Stimulated activated CD4-positive, alpha-beta T cell treated with anti-CD3 and anti-CD28 coated beads, TNF-alpha, amount 100 ng/mL, for 48 hours (primary cell): ENCODE measurements at regions not wholly inside any gene's neighbourhood (a gene's known extent, or its start where the extent isn't known, plus 50 kb on each side); places are given as distances from the start of the nearest gene placed in this dataset.
"Not testable (repeated sequence)": the region's sequence is repeated elsewhere in the genome, so short reads cannot be mapped to it uniquely, and the experiment has no call there.

Source experiments
- DNase-seq, 3 donors: peaks; one replicate each; pipeline ENCODE4 v3.0.0-alpha.2; 2020; ENCODE audit warnings: low read depth in 3 of 3

GRCh38 chr21:32823296-32823695, 51.7 kb upstream of the PAXBP1 start:
- not testable (repeated sequence) for DNase-seq

GRCh38 chr21:32824950-32825349, 53.4 kb upstream of the PAXBP1 start:
- no peak for DNase-seq

- DNase-seq, result no peak
Measured at GRCh38 chr21:32826329-32827167, 55.0 kb upstream of the PAXBP1 start.

- no peak for DNase-seq
Measured at GRCh38 chr21:32828908-32829307, 57.4 kb upstream of the PAXBP1 start.

DNA sequence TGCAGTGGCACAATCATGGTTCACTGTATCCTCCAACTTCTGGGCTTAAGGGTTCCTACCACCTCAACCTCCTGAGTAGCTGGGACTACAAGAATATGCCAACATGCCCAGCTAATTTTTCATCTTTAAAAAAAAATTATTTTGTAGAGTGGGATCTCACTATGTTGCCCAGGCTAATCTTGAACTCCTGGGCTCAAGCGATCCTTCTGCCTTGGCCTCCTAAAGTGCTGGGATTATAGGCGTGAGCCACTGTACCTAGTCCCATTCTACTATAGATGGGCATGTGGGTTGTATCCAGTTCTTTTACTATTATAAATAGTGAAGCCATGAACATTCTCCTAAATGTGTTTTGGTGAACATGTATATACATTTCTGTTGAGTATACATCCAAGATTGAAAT, 57.9 kb upstream of the PAXBP1 start:
- no peak for DNase-seq

GRCh38 chr21:32831779-32832178, 60.2 kb upstream of the PAXBP1 start:
- DNase-seq, result not testable (repeated sequence)

DNA sequence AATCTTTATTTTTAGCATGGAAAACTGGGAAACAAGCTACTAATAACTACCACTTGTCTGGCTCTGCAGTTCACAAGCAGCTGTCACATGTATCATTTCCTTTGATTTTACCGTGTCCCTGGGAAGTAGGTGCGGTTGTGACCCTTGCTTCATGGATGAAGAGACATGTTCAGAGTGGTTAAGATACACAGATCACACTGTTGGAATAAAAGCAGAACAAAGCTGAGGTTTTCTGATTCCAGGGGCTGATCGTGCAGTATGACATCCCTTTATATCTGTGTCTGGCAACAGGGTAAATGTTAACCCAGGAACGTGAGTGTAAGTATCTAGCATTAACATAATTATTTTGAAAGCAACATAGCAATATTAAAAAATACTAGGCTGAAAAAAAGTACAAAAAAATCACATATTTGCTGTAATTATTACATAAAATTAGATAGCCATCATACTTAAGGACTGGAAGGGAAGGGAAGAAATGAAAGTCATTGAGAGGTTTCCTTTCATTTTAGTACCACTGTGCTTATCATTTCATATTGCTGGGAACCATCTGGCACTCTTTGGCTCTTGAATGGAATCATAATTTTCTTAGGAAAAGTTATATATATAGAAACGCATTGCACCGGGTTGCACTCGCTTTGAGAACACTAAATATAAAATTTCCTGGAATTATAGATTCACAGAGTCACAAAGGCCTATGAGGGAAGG, 62.8 kb upstream of the PAXBP1 start:
- no peak for DNase-seq

GRCh38 chr21:32834916-32835235, 63.3 kb upstream of the PAXBP1 start:
- DNase-seq, result no peak

GRCh38 chr21:32842146-32842545, 70.6 kb upstream of the PAXBP1 start:
- DNase-seq, result no peak

- no peak for DNase-seq
Measured at GRCh38 chr21:32843561-32843960, 72.0 kb upstream of the PAXBP1 start.

- no peak for DNase-seq
Measured at GRCh38 chr21:32844076-32844475, 72.5 kb upstream of the PAXBP1 start.

- DNase-seq, result no peak
Measured at GRCh38 chr21:32844653-32845436, 73.3 kb upstream of the PAXBP1 start.

DNA sequence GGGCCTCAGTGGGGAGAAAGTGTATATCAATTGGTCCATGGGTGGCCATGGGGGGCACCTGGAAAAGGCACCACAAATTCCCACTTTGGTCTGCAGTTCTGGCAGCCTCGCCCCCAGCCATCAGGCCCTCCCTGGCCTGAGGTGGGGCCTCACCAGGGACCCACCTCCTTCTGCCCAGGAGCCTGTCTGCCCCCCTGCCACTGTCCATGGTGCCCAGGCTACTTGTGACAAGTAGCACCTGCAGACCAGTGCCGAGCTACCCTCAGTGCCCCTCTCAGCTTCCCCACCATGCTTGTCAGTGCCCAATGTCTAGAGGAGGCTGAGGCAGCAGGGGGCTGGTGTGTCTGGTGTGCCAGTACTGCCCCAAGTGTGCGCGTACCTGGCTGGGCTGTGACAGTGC, 87.1 kb upstream of the PAXBP1 start:
- no peak for DNase-seq

- no peak for DNase-seq
Measured at GRCh38 chr21:32860399-32860798, 88.8 kb upstream of the PAXBP1 start.

GRCh38 chr21:32861866-32862265, 90.3 kb upstream of the PAXBP1 start:
- DNase-seq, result no peak

DNA sequence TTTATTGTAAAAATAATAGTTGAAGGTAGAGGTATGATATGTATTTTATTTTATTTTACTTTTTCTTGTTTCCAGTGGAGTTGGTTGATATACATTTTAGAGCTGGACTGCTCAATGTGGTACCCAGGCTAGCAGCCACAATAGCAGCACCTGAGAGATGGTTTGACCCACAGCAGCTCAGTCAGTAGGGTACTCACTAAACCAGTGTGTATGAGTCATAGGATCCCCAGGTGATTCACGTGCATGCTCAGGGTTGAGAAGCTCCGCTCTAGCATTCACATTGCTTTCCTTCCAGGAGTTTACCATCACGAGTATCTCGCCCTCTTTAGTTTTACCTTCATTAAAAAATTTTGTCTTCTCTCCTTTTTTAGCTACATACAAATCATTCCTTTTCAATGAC, 96.0 kb upstream of the PAXBP1 start:
- no peak for DNase-seq

GRCh38 chr21:32868631-32869454, 97.3 kb upstream of the PAXBP1 start:
- DNase-seq, result no peak

DNA sequence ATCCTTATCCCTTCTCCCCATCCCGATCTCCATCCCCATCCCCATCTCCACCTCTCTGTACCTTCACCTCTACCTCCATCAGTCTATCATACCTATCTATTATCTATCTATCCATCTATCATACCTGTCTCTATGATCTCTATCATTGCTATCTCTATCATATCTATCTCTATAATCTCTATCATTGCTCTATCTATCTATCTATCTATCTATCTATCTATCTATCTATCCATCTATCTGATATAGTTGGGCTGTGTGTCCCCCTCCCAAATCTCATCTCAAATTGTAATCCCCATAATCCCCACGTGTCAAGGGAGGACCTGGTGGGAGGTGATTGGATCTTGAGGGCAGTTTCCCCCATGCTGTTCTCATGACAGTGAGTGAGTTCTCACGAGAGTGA, 97.9 kb upstream of the PAXBP1 start:
- no peak for DNase-seq

DNA sequence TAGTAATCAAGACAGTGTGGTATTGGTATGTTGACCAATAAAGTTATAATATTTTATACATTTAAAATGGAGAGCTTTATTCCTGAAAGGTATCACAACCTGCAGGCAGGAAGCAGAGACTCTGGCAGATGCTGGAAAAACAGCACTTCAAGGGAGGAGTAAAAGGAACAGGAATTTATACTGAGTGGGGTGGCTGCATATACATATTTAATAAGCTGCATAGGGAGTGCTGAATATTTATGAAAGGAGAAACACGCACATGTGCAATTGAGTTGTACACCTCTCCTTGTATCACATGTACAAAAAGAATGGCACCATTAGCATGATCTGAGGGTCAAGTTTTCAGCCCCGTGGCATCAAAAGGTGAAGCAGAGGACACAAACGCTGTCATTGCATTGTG, 104.9 kb upstream of the PAXBP1 start:
- DNase-seq, result no peak

DNA sequence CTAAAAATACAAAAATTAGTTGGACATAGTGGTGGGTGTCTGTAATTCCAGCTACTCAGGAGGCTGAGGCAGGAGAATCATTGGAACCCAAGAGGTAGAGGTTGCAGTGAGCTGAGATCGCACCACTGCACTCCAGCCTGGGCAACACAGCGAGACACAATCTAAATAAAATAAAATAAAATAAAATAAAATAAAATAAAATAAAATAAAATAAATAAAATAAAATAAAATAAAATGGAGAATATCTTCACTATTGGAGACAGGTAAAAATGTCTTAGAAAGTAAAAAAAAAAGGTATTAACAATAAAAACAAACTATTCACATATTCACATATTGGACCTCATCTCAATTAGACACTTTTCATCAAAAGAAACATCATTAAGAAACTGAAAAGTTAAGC, 106.3 kb upstream of the PAXBP1 start:
- DNase-seq, result not testable (repeated sequence)

- no peak for DNase-seq
Measured at GRCh38 chr21:32878661-32879060, 107.1 kb upstream of the PAXBP1 start.

- DNase-seq, result no peak
Measured at GRCh38 chr21:32881458-32881857, 109.9 kb upstream of the PAXBP1 start.
